ENCODE measurements at regions not wholly inside any gene's neighbourhood (a gene's known extent, or its start where the extent isn't known, plus 50 kb on each side); places are given as distances from the start of the nearest gene placed in this dataset.

DNA sequence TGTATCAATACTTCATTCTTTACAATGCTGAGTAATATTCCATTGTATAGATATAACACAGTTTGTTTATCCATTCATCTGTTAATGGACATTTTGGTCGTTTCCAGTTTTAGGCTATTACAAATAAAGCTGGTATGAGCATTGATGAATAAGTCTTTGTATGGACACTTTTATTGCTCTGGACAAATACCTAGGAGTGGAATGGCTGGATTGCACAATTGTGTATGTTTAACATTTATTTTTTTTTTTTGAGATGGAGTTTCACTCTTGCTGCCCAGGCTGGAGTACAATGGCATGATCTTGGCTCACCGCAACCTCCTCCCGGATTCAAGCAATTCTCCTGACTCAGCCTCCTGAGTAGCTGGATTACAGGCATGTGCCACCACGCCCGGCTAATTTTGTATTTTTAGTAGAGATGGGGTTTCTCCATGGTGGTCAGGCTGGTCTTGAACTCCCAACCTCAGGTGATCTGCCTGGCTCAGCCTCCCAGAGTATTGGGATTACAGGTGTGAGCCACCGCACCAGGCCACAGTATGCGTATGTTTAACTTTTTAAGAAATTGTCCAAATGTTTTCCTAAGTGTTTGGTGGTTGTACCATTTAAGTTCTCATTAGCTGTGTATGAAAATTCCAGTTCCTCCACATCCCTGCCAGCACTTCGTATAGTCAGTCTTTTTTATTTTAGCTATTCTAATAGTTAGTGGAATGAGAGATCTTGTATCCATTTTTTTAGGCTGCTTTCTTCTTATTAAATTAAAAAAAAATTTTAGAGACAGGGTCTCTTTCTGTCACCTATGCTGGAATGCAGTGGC, 194.9 kb upstream of the HAAO start:
- in situ Hi-C loops (cut with HindIII; ENCODE audit: low pct_ligation_motif_present, low sequenced_read_pairs): no loop called here
- Histone ChIP-seq H3K36me3 (replicated peaks) (no peaks in the 10 kb centered on the region), H3K27ac (no peak overlapping the region), H3K4me3 (ENCODE audit: low read depth, low read length) (no peak overlapping the region), H3K27me3 (replicated peaks) (no peaks in the 10 kb centered on the region)
- TF ChIP-seq, protein P1, sequence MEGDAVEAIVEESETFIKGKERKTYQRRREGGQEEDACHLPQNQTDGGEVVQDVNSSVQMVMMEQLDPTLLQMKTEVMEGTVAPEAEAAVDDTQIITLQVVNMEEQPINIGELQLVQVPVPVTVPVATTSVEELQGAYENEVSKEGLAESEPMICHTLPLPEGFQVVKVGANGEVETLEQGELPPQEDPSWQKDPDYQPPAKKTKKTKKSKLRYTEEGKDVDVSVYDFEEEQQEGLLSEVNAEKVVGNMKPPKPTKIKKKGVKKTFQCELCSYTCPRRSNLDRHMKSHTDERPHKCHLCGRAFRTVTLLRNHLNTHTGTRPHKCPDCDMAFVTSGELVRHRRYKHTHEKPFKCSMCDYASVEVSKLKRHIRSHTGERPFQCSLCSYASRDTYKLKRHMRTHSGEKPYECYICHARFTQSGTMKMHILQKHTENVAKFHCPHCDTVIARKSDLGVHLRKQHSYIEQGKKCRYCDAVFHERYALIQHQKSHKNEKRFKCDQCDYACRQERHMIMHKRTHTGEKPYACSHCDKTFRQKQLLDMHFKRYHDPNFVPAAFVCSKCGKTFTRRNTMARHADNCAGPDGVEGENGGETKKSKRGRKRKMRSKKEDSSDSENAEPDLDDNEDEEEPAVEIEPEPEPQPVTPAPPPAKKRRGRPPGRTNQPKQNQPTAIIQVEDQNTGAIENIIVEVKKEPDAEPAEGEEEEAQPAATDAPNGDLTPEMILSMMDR (IDR thresholded peaks at IDR 0.05; ENCODE audit: low read depth, low read length, missing control alignments): no peak
- no peak for DNase-seq

DNA sequence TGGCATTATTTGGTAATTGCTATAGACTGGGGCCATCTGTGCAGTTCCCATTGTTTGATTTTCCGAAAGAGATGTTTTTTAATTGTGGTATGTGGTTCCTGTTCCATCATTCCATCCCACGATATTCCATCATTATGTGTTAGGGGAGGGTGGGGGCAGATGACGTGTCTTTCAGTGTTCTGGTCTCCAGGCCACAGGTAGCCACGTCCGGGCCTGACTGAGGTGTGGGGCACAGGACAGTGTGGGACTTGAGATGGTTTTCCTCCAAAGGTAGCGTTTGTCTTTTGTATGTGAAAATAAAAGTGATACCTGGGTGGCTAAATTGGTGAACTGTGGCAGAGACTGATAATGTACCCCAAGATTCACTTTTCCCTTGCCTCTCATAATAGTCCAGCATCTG, 192.2 kb upstream of the HAAO start:
- no peaks in the 10 kb centered on the region for H3K27me3 ChIP-seq (replicated peaks)
- no peak overlapping the region for H3K27ac ChIP-seq
- no peak overlapping the region for H3K4me3 ChIP-seq (ENCODE audit: low read depth, low read length)
- in situ Hi-C loops (cut with HindIII; ENCODE audit: low pct_ligation_motif_present, low sequenced_read_pairs): no loop called here
- no peaks in the 10 kb centered on the region for H3K36me3 ChIP-seq (replicated peaks)
- TF ChIP-seq, protein P1 (IDR thresholded peaks at IDR 0.05; ENCODE audit: low read depth, low read length, missing control alignments): no peak
- DNase-seq: no peak

DNA sequence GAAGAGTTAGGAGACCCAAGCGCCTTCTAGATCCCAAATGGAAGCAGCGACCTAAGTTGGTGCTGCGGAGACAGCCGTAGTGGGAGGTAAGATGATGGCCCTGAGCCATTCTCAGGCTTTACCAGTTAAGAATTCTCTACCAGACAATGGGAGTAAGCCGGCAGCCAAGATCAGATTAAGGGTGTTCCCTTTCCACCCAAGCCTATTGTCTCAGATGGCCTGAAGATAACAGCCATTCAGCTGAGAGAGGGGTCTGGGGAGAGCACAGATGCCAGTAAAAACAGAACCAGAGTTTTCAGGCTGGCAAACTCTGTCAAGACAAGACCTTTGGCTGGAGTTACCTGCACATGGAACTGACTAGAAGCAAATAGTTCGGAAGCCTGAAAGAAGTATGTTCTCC, 191.7 kb upstream of the HAAO start:
- in situ Hi-C loops (cut with HindIII; ENCODE audit: low pct_ligation_motif_present, low sequenced_read_pairs): no loop called here
- Histone ChIP-seq H3K27ac (no peak overlapping the region), H3K4me3 (ENCODE audit: low read depth, low read length) (no peak overlapping the region), H3K36me3 (replicated peaks) (no peaks in the 10 kb centered on the region), H3K27me3 (replicated peaks) (no peaks in the 10 kb centered on the region)
- TF ChIP-seq, protein P1 (IDR thresholded peaks at IDR 0.05; ENCODE audit: low read depth, low read length, missing control alignments): no peak
- no peak for DNase-seq

DNA sequence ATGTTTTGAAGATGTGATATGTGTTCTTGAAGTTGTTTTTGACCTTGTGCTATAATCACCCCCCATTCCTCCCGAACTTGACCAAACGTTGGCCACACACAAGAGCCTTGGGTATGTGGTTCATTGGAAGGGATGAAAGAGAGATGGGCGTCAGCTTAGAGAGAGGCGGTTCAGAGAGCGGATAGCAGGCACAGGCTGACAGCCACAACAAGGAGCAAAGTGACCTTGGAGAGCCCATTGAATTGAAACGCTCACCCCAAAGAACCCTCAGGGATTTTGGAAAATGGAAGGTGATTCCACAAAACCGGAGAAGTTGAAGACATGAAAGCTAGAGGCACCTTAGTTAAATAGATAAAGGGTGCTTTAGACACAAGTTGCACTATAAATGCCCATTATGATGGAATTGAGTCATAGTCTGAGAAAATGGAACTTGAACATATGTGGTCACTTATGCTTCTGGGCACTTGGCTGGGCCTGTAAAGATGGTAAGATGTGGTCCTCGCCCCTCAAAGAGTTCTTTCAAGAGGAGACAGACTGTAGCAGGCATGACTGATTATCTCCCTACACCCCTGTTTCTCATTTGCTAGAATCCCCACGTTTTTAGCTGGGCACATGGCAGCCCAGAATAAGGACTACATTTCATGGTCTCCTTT, 188.5 kb upstream of the HAAO start:
- no peak for DNase-seq
- H3K27me3 ChIP-seq (replicated peaks): no peaks in the 10 kb centered on the region
- TF ChIP-seq, protein P1 (IDR thresholded peaks at IDR 0.05; ENCODE audit: low read depth, low read length, missing control alignments): no peak
- no peak overlapping the region for H3K27ac ChIP-seq
- no peak overlapping the region for H3K4me3 ChIP-seq (ENCODE audit: low read depth, low read length)
- in situ Hi-C loops (cut with HindIII; ENCODE audit: low pct_ligation_motif_present, low sequenced_read_pairs): no loop called here
- no peaks in the 10 kb centered on the region for H3K36me3 ChIP-seq (replicated peaks)

DNA sequence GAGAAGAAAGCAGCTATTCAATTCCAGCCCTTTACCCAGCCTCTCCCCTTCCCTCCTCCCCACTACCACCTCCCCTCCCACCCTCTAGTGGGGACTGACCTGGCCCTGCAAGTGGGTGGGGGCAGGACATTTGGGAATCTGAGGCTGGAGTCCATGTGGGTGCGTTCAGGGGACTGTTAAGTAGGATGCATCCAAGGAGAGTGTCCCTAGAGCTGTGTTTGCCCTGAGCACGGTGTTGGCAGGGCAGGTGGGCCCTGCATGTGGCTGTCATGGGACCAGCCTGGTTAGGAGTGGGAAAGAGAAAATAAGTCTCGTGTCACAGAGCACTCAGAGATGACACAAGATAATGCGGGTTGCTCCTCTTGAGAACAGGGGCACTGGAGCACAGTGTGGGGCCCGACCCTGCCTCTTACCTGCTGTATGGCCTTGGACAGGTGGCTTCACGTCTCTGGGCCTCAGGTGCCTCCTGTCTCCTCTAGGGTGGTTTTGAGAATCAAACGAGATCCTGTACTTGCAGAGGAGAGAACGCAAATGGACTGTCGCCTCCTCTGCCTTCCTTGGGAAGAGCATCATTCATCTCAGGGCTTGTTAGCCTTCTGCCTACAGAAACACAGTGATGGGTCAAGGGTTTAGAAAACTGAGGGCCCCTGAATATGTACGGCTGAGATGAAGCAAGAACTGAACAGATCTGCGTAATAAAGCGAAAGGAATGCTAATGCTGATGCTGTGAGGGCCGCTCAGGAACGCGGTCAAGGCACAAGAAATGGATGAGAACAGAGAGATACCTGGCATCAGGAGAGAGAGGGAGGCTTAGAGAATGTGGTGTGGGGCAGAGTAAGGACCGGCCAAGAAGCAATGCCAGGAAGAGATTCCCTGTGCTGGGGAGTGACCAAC, 187.7 kb upstream of the HAAO start:
- Histone ChIP-seq H3K4me3 (ENCODE audit: low read depth, low read length) (no peak overlapping the region), H3K27ac (no peak overlapping the region), H3K36me3 (replicated peaks) (no peaks in the 10 kb centered on the region), H3K27me3 (replicated peaks) (no peaks in the 10 kb centered on the region)
- in situ Hi-C loops (cut with HindIII; ENCODE audit: low pct_ligation_motif_present, low sequenced_read_pairs): no loop called here
- TF ChIP-seq, protein P1 (IDR thresholded peaks at IDR 0.05; ENCODE audit: low read depth, low read length, missing control alignments): no peak
- DNase-seq: no peak
